OCI-LY3 (cell line): ENCODE measurements at regions not wholly inside any gene's neighbourhood (a gene's known extent, or its start where the extent isn't known, plus 50 kb on each side); places are given as distances from the start of the nearest gene placed in this dataset.

Source experiments
- H2AFZ ChIP-seq: fragments of 200-600, 300-600 bp; shearing (Covaris generic); 2 replicates; pipeline ENCODE4 v1.6.0; 2014; ENCODE audit warnings: antibody characterized with exemption, low read depth, low read length
- H3K27ac ChIP-seq: fragments of 200-600, 300-600 bp; sonication (generic); 2 replicates; pipeline ENCODE4 v1.5.1; 2014; ENCODE audit warnings: mild to moderate bottlenecking, low read length, moderate library complexity, mixed read lengths
- H3K27me3 ChIP-seq: fragments of 200-600, 300-600 bp; sonication (generic); 2 replicates; pipeline ENCODE4 v1.6.1; 2014; ENCODE audit warnings: low read depth, low read length, mixed read lengths
- H3K36me3 ChIP-seq: fragments of 200-600, 300-600 bp; sonication (generic); replicated peaks from 2 replicates; pipeline ENCODE3; 2014; ENCODE audit warnings: low read depth, low read length, mixed read lengths
- H3K4me1 ChIP-seq: fragments of 300-600, 200-600 bp; sonication (generic); 2 replicates; pipeline ENCODE4 v1.6.1; 2014; ENCODE audit warnings: low read length, mixed read lengths
- H3K4me2 ChIP-seq: fragments of 200-600, 300-600 bp; sonication (generic); 2 replicates; pipeline ENCODE4 v1.6.1; 2014; ENCODE audit warnings: low read length, mixed read lengths
- H3K4me3 ChIP-seq: fragments of 300-600, 200-600 bp; sonication (generic); 2 replicates; pipeline ENCODE4 v1.5.1; 2014; ENCODE audit warnings: antibody characterized with exemption, mild to moderate bottlenecking, low read length, moderate library complexity
- H3K79me2 ChIP-seq: fragments of 300-600, 200-600 bp; shearing (Covaris generic); 2 replicates; pipeline ENCODE4 v1.6.1; 2014; ENCODE audit warnings: mild to moderate bottlenecking, low read length, mixed read lengths
- H3K9ac ChIP-seq: fragments of 300-600, 200-600 bp; shearing (Covaris generic); 2 replicates; pipeline ENCODE4 v1.6.0; 2014; ENCODE audit warnings: mild to moderate bottlenecking, low read length, moderate library complexity
- H3K9me3 ChIP-seq: fragments of 200-600, 300-600 bp; shearing (Covaris generic); 2 replicates; pipeline ENCODE4 v1.6.1; 2014; ENCODE audit warnings: low read length, mixed read lengths; ENCODE audit not compliant: insufficient read depth
- H4K20me1 ChIP-seq: fragments of 200-600, 300-600 bp; sonication (generic); 2 replicates; pipeline ENCODE4 v1.6.1; 2016; ENCODE audit warnings: low read length, mixed read lengths; ENCODE audit not compliant: insufficient read depth
- CTCF ChIP-seq: fragments of 200-600, 300-600 bp; sonication (generic); IDR thresholded peaks from 2 replicates; pipeline ENCODE4 v1.5.1; 2014; ENCODE audit warnings: antibody characterized with exemption, low read length, low read depth
- EZH2phosphoT487 ChIP-seq: fragments of 200-600 bp; shearing (Covaris generic); IDR thresholded peaks from 2 replicates; pipeline ENCODE4 v1.6.1; 2018; ENCODE audit warnings: antibody characterized with exemption, mixed run types, low read depth

GRCh38 chr18:56479841-56480240, 158.6 kb downstream of the TXNL1 start:
- Histone ChIP-seq H2AFZ (no peak overlapping the region), H3K27me3 (no peaks in the 10 kb centered on the region), H3K4me3 (peak overlapping the region; percentile 57), H3K27ac (peak overlapping the region; percentile 4; the same call in 1 of the 2 replicates), H3K9me3 (no peaks in the 10 kb centered on the region), H3K36me3 (no peaks in the 10 kb centered on the region), H3K79me2 (no peaks in the 10 kb centered on the region), H3K4me1 (peaks cover 22% of the 10 kb centered on the region), H4K20me1 (no peaks in the 10 kb centered on the region), H3K9ac (peak overlapping the region; percentile 2; the same call in 1 of the 2 replicates), H3K4me2 (peak overlapping the region; percentile 67)
- TF ChIP-seq EZH2phosphoT487 (no peak), CTCF (no peak)

- H3K79me2 ChIP-seq: no peaks in the 10 kb centered on the region
- H3K4me1 ChIP-seq: peaks cover 20% of the 10 kb centered on the region
- H3K4me3 ChIP-seq: no peak overlapping the region
- H3K27ac ChIP-seq: no peak overlapping the region
- TF ChIP-seq CTCF (no peak), EZH2phosphoT487 (no peak)
- no peaks in the 10 kb centered on the region for H4K20me1 ChIP-seq
- H3K9ac ChIP-seq: no peak overlapping the region
- no peaks in the 10 kb centered on the region for H3K9me3 ChIP-seq
- no peak overlapping the region for H2AFZ ChIP-seq
- H3K27me3 ChIP-seq: no peaks in the 10 kb centered on the region
- H3K4me2 ChIP-seq: no peak overlapping the region
- H3K36me3 ChIP-seq: no peaks in the 10 kb centered on the region
These were observed 163.1 kb downstream of the TXNL1 start for GRCh38 chr18:56475250-56475649.

GRCh38 chr18:56473400-56474024, 164.9 kb downstream of the TXNL1 start:
- TF ChIP-seq CTCF (no peak), EZH2phosphoT487 (no peak)
- Histone ChIP-seq H4K20me1 (no peaks in the 10 kb centered on the region), H3K4me3 (no peak overlapping the region), H3K4me2 (no peak overlapping the region), H3K27me3 (no peaks in the 10 kb centered on the region), H3K79me2 (no peaks in the 10 kb centered on the region), H3K4me1 (peaks cover 5% of the 10 kb centered on the region), H3K27ac (no peak overlapping the region), H3K36me3 (no peaks in the 10 kb centered on the region), H2AFZ (no peak overlapping the region), H3K9ac (no peak overlapping the region), H3K9me3 (no peaks in the 10 kb centered on the region)

GRCh38 chr18:56470406-56471351, 167.7 kb downstream of the TXNL1 start:
- H3K9ac ChIP-seq: no peak overlapping the region

More at GRCh38 chr18:56470406-56471351, 167.7 kb downstream of the TXNL1 start:
- Histone ChIP-seq H2AFZ (no peak overlapping the region), H4K20me1 (no peaks in the 10 kb centered on the region), H3K36me3 (no peaks in the 10 kb centered on the region), H3K4me1 (peaks cover 10% of the 10 kb centered on the region), H3K79me2 (no peaks in the 10 kb centered on the region), H3K9me3 (0 out of 2 replicates have a peak, but pooled peaks cover 3% of the 10 kb centered on the region), H3K4me2 (no peak overlapping the region), H3K27ac (no peak overlapping the region), H3K27me3 (no peaks in the 10 kb centered on the region), H3K4me3 (no peak overlapping the region)
- TF ChIP-seq CTCF: no peak
- TF ChIP-seq EZH2phosphoT487: no peak
